ENCODE measurements at regions not wholly inside any gene's neighbourhood (a gene's known extent, or its start where the extent isn't known, plus 50 kb on each side); places are given as distances from the start of the nearest gene placed in this dataset.
"Not testable (repeated sequence)": the region's sequence is repeated elsewhere in the genome, so short reads cannot be mapped to it uniquely, and the experiment has no call there.

DNA sequence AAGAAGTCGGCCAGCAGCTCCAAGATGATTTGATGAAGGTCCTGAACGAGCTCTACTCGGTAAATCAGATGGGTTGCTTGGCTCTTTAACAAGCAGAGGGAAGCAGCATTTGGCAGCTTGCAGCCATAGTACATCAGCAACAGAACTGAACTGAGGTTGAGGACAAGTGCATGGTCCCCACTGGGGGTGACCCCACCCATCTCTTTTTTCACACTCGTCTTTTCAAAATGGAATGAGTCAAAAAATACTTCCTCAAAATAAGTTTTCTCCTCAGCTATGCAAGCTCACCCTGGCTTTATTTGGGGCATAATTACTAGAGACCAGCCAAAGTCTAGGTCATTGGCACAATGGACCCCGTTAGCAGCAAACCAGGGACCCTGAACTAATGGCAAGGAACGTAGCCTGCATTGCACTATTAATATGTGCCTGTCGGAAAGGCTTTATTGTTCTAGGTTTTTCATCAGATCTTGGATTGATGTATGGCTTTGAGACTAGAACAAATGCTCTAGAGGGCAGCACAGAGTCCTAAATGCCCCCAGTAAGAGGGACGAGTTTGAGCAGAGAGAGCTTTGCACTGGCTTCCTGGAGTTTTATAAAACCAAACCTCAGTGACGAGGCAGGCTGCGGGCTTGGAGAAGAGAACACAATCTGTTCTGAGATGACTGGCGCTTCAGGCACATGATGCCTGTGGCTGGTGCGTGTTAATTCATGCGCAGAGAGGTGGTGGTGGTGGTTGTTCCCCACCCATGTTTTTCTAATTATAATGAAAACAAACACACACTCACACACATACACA lies 74.2 kb upstream of the FAM72C start:
- not testable (repeated sequence) for H3K4me3 ChIP-seq (ENCODE audit: low read depth, low read length)
- peak; percentile 22 for DNase-seq (ENCODE audit: low read depth)

DNA sequence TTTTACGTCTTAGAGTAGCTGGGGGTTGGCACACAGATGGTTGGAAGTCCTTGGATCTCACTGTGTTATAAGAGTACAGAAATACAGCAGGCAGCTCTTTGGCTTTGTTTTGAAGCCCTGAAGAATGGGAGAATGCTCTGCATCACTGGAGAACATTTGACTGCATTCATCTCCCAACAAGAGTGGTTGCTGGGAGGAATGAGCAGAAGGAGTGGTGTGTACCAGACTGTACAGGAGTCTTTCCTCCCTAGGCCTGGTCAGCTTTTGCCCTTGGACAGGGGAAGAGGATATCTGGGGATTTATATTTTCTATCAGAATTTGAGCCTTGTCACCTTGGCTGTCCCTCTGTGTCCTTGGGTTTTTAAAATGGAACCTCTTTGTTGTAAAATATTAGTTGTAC lies 70.5 kb upstream of the FAM72C start:
- H3K4me3 ChIP-seq (ENCODE audit: low read depth, low read length); DNase-seq (ENCODE audit: low read depth): not testable (repeated sequence)

DNA sequence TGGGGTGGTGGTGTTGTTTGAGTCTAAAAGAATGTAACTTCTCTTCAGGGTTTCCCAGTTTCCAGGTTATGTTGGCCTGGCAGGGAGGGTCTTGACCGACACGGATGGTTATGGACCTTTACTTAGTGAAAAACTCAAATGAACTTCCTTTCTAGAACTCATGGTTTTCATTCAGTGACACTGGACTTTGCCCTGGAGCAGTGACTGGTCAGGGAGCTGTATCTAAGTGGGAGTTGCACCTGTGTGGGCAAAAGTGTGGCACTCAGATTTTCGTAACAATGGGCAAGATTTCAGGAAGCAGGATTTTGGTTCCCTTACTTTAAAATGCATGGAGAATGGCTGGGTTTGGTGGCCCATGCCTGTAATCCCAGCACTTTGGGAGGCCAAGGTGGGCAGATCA lies 68.5 kb upstream of the FAM72C start:
- not testable (repeated sequence) for H3K4me3 ChIP-seq (ENCODE audit: low read depth, low read length); DNase-seq (ENCODE audit: low read depth)

DNA sequence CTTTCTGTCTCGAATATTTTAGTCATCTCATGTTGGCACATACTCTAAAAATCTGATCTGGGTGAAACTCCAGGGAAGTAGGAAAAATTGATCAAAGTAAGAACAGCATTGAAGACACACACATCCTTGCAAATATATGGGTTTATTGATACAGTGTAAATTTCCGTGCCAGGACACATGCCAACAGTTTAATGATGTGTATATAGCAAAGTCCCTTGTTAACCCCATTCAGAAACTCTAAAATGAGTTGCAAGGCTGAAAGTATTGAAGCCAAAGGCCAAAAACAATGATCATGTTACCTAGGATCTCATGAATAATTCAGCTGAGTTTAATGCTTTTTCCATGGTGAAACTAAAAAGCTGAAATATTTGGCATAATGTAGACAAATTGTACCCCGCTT lies 62.3 kb upstream of the FAM72C start:
- not testable (repeated sequence) for H3K4me3 ChIP-seq (ENCODE audit: low read depth, low read length); DNase-seq (ENCODE audit: low read depth)

DNA sequence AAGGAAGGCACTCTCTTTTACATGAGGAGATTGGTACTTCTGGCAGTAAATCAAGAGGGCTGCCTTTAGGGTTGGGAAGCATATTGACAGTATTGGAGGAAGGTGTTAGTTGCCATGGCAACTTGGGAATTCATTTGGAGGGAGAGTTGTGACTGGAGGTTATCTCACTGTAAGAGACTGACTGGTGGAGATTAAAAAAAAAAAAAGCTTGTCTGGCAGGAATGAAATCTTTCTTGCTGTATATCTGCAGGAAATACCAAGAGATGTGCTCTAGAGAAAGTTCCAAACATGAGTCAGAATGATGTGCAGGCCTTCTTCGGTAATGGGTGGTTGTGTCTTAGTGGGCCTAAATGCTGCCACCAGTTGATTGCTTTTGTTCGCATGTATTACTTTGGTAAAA lies 59.8 kb upstream of the FAM72C start:
- DNase-seq (ENCODE audit: low read depth); H3K4me3 ChIP-seq (ENCODE audit: low read depth, low read length): not testable (repeated sequence)

DNA sequence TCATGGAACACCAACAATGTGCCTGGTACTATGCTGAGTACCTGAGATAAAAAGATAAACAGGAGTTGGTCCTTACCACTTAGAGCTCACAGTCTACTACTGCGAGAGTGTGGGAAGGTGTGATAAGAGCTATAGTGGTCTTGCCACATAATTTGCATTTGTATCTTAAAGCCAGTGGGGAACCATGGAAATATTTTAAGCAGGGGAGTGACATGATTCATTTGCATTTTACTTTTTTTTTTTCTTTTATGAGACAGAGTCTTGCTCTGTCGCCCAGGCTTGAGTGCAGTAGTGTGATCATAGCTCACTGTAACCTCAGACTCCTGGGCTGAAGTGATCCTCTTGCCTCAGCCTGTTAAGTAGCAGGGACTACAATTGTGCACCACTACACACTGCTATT lies 54.2 kb upstream of the FAM72C start:
- not testable (repeated sequence) for DNase-seq (ENCODE audit: low read depth); H3K4me3 ChIP-seq (ENCODE audit: low read depth, low read length)

DNA sequence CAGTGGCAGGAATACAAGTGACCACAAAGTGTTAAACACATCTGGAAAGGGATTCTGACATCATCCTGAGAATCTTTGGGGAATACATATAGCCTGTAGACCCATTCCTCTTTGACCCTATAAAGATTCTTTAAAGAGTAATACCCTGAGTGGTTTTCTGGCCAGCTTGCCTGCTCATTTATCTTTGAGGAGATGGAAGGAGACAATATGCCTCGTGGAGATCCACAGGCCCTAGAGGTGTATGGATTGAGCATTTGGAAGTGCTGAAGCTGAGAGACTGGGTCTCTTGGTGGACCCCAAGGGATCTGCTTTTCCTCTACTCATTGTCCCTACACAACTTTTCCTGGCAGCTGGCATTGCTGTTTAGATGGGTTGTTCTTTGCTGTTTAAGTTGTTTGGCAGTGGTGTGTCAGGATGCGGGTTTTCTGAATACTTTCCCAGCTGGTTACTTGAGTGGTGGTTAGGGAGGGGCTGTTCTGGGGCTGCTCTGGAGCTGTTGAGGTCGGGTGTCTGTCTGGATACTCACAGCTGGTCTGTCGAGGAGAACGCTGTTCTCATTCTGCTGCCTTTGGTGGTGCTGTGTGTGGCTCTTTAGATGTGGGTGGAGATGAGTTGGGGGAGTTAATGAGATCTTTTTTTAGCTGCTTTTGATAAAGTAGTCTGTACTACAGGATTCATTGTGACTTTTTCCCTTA lies 50.1 kb upstream of the FAM72C start:
- H3K4me3 ChIP-seq (ENCODE audit: low read depth, low read length): not testable (repeated sequence)

More for the DNA sequence above, 50.1 kb upstream of the FAM72C start:
- not testable (repeated sequence) for DNase-seq (ENCODE audit: low read depth)
